ENCODE measurements at regions not wholly inside any gene's neighbourhood (a gene's known extent, or its start where the extent isn't known, plus 50 kb on each side); places are given as distances from the start of the nearest gene placed in this dataset.

GRCh38 chr4:148982200-148982599, 540.0 kb upstream of the NR3C2 start:
- ATAC-seq (no peak), DNase-seq (no peak)
- intact Hi-C loops (cut with DNase I, micrococcal nuclease) = loop anchor here in 1 of 2 donors (10.0 kb wide), 1 partner anchor 587 kb away; no protein-coding TSS in a partner anchor

- no peak for ATAC-seq
- intact Hi-C loops (cut with DNase I, micrococcal nuclease) = loop anchor here in 1 of 2 donors (10.0 kb wide), 1 partner anchor 586 kb away; no protein-coding TSS in a partner anchor
- no peak for DNase-seq
Observed at GRCh38 chr4:148980782-148981480, 538.7 kb upstream of the NR3C2 start.

- intact Hi-C loops (cut with DNase I, micrococcal nuclease) = no loop called here
- DNase-seq (no peak), ATAC-seq (no peak)
Observed at GRCh38 chr4:148978301-148978700, 536.1 kb upstream of the NR3C2 start.

- intact Hi-C loops (cut with DNase I, micrococcal nuclease) = no loop called here
- DNase-seq = no peak
Observed at GRCh38 chr4:148975464-148975863, 533.2 kb upstream of the NR3C2 start.

GRCh38 chr4:148965080-148965479, 522.9 kb upstream of the NR3C2 start:
- DNase-seq (no peak), ATAC-seq (no peak)
- intact Hi-C loops (cut with DNase I, micrococcal nuclease) = no loop called here

More at GRCh38 chr4:148975464-148975863, 533.2 kb upstream of the NR3C2 start:
- ATAC-seq = no peak

- ATAC-seq (no peak), DNase-seq (no peak)
- intact Hi-C loops (cut with DNase I, micrococcal nuclease) = no loop called here
Observed at GRCh38 chr4:148964456-148964855, 522.2 kb upstream of the NR3C2 start.

- intact Hi-C loops (cut with DNase I, micrococcal nuclease) = no loop called here
- ATAC-seq = no peak
Observed at GRCh38 chr4:148962539-148963290, 520.5 kb upstream of the NR3C2 start.

GRCh38 chr4:148961526-148961925, 519.3 kb upstream of the NR3C2 start:
- intact Hi-C loops (cut with DNase I, micrococcal nuclease) = no loop called here
- peak; percentile 30 for ATAC-seq
- DNase-seq = no peak

More at GRCh38 chr4:148962539-148963290, 520.5 kb upstream of the NR3C2 start:
- no peak for DNase-seq

- DNase-seq (no peak), ATAC-seq (no peak)
- intact Hi-C loops (cut with DNase I, micrococcal nuclease) = no loop called here
Observed at GRCh38 chr4:148958317-148958716, 516.1 kb upstream of the NR3C2 start.

GRCh38 chr4:148955564-148956297, 513.5 kb upstream of the NR3C2 start:
- intact Hi-C loops (cut with DNase I, micrococcal nuclease) = no loop called here

GRCh38 chr4:148954011-148954749, 512.0 kb upstream of the NR3C2 start:
- ATAC-seq = peak; percentile 93
- intact Hi-C loops (cut with DNase I, micrococcal nuclease) = no loop called here

More at GRCh38 chr4:148955564-148956297, 513.5 kb upstream of the NR3C2 start:
- DNase-seq = no peak
- ATAC-seq = no peak

GRCh38 chr4:148951346-148951745, 509.1 kb upstream of the NR3C2 start:
- peak; percentile 26 for ATAC-seq
- DNase-seq = no peak
- intact Hi-C loops (cut with DNase I, micrococcal nuclease) = no loop called here

More at GRCh38 chr4:148954011-148954749, 512.0 kb upstream of the NR3C2 start:
- DNase-seq = peak; percentile 11 to 55

GRCh38 chr4:148946271-148946670, 504.1 kb upstream of the NR3C2 start:
- intact Hi-C loops (cut with DNase I, micrococcal nuclease) = no loop called here
- no peak for ATAC-seq
- no peak for DNase-seq

GRCh38 chr4:148944839-148945219, 502.6 kb upstream of the NR3C2 start:
- no peak for ATAC-seq
- intact Hi-C loops (cut with DNase I, micrococcal nuclease) = no loop called here
- DNase-seq = no peak

GRCh38 chr4:148944136-148944838, 502.1 kb upstream of the NR3C2 start:
- ATAC-seq = no peak
- intact Hi-C loops (cut with DNase I, micrococcal nuclease) = no loop called here
- no peak for DNase-seq

GRCh38 chr4:148934926-148935578, 492.8 kb upstream of the NR3C2 start:
- intact Hi-C loops (cut with DNase I, micrococcal nuclease) = no loop called here
- no peak for ATAC-seq
- no peak for DNase-seq

- DNase-seq (peak; percentile 64 to 87), ATAC-seq (peak; percentile 71)
- intact Hi-C loops (cut with DNase I, micrococcal nuclease) = no loop called here
Observed at GRCh38 chr4:148926276-148927260, 484.4 kb upstream of the NR3C2 start.
